Rectal smooth muscle tissue (tissue), 1 donor: ENCODE measurements at regions not wholly inside any gene's neighbourhood (a gene's known extent, or its start where the extent isn't known, plus 50 kb on each side); places are given as distances from the start of the nearest gene placed in this dataset.

Experiments
- H3K27ac ChIP-seq: one replicate; pipeline ENCODE4 v1.7.0; 2013; ENCODE audit warnings: low read depth, low read length, inconsistent platforms
- H3K27me3 ChIP-seq: one replicate; pipeline ENCODE4 v1.7.0; 2013; ENCODE audit warnings: low read length; ENCODE audit not compliant: control insufficient read depth, insufficient read depth
- H3K36me3 ChIP-seq: one replicate; pipeline ENCODE4 v1.7.0; 2013; ENCODE audit warnings: low read length; ENCODE audit not compliant: control insufficient read depth, insufficient read depth
- H3K4me1 ChIP-seq: one replicate; pipeline ENCODE4 v1.7.0; 2013; ENCODE audit warnings: low read length; ENCODE audit not compliant: control insufficient read depth, insufficient read depth
- H3K4me3 ChIP-seq: one replicate; pipeline ENCODE4 v1.7.0; 2013; ENCODE audit warnings: low read length
- H3K9ac ChIP-seq: one replicate; pipeline ENCODE4 v1.7.0; 2013; ENCODE audit warnings: low read length

- H3K36me3 ChIP-seq = no peaks in the 10 kb centered on the region
Observed at GRCh38 chr2:168365094-168365621, 90.9 kb upstream of the CERS6 start.

GRCh38 chr2:168369031-168369430 lies 87.0 kb upstream of the CERS6 start:
- H3K27ac ChIP-seq = no peak overlapping the region
- H3K4me1 ChIP-seq = no peaks in the 10 kb centered on the region
- no peak overlapping the region for H3K9ac ChIP-seq
- no peaks in the 10 kb centered on the region for H3K36me3 ChIP-seq
- no peaks in the 10 kb centered on the region for H3K27me3 ChIP-seq
- no peak overlapping the region for H3K4me3 ChIP-seq

More at GRCh38 chr2:168365094-168365621, 90.9 kb upstream of the CERS6 start:
- Histone ChIP-seq H3K4me3 (no peak overlapping the region), H3K27ac (no peak overlapping the region), H3K9ac (no peak overlapping the region), H3K27me3 (no peaks in the 10 kb centered on the region), H3K4me1 (no peaks in the 10 kb centered on the region)

- Histone ChIP-seq H3K4me1 (no peaks in the 10 kb centered on the region), H3K9ac (no peak overlapping the region), H3K36me3 (no peaks in the 10 kb centered on the region), H3K27ac (no peak overlapping the region), H3K4me3 (no peak overlapping the region), H3K27me3 (no peaks in the 10 kb centered on the region)
Observed at GRCh38 chr2:168371273-168372019, 84.6 kb upstream of the CERS6 start.

GRCh38 chr2:168373468-168373867 lies 82.6 kb upstream of the CERS6 start:
- no peaks in the 10 kb centered on the region for H3K36me3 ChIP-seq
- no peaks in the 10 kb centered on the region for H3K27me3 ChIP-seq
- H3K27ac ChIP-seq = no peak overlapping the region
- H3K4me3 ChIP-seq = no peak overlapping the region
- no peak overlapping the region for H3K9ac ChIP-seq
- H3K4me1 ChIP-seq = no peaks in the 10 kb centered on the region

- no peaks in the 10 kb centered on the region for H3K27me3 ChIP-seq
- no peak overlapping the region for H3K9ac ChIP-seq
- H3K4me3 ChIP-seq = no peak overlapping the region
- no peaks in the 10 kb centered on the region for H3K36me3 ChIP-seq
- no peaks in the 10 kb centered on the region for H3K4me1 ChIP-seq
- no peak overlapping the region for H3K27ac ChIP-seq
Observed at GRCh38 chr2:168375195-168375798, 80.8 kb upstream of the CERS6 start.

- H3K9ac ChIP-seq = no peak overlapping the region
- no peaks in the 10 kb centered on the region for H3K4me1 ChIP-seq
- H3K36me3 ChIP-seq = no peaks in the 10 kb centered on the region
- no peak overlapping the region for H3K4me3 ChIP-seq
- H3K27ac ChIP-seq = no peak overlapping the region
- no peaks in the 10 kb centered on the region for H3K27me3 ChIP-seq
Observed at GRCh38 chr2:168378960-168379669, 77.0 kb upstream of the CERS6 start.

GRCh38 chr2:168380500-168380899 lies 75.6 kb upstream of the CERS6 start:
- H3K36me3 ChIP-seq = no peaks in the 10 kb centered on the region
- no peak overlapping the region for H3K27ac ChIP-seq
- H3K4me3 ChIP-seq = no peak overlapping the region
- H3K4me1 ChIP-seq = no peaks in the 10 kb centered on the region
- H3K9ac ChIP-seq = no peak overlapping the region
- H3K27me3 ChIP-seq = no peaks in the 10 kb centered on the region

GRCh38 chr2:168392024-168392423 lies 64.0 kb upstream of the CERS6 start:
- H3K36me3 ChIP-seq = no peaks in the 10 kb centered on the region
- H3K4me1 ChIP-seq = no peaks in the 10 kb centered on the region
- no peak overlapping the region for H3K27ac ChIP-seq
- H3K27me3 ChIP-seq = no peaks in the 10 kb centered on the region
- no peak overlapping the region for H3K4me3 ChIP-seq
- H3K9ac ChIP-seq = no peak overlapping the region

- Histone ChIP-seq H3K27me3 (no peaks in the 10 kb centered on the region), H3K27ac (no peak overlapping the region), H3K36me3 (no peaks in the 10 kb centered on the region), H3K4me3 (no peak overlapping the region), H3K9ac (no peak overlapping the region), H3K4me1 (no peaks in the 10 kb centered on the region)
Observed at GRCh38 chr2:168392797-168393196, 63.3 kb upstream of the CERS6 start.

- H3K27me3 ChIP-seq = no peaks in the 10 kb centered on the region
- H3K4me3 ChIP-seq = no peak overlapping the region
- H3K36me3 ChIP-seq = no peaks in the 10 kb centered on the region
- H3K4me1 ChIP-seq = no peaks in the 10 kb centered on the region
- no peak overlapping the region for H3K27ac ChIP-seq
- H3K9ac ChIP-seq = no peak overlapping the region
Observed at GRCh38 chr2:168394262-168394661, 61.8 kb upstream of the CERS6 start.

- Histone ChIP-seq H3K4me1 (no peaks in the 10 kb centered on the region), H3K4me3 (no peak overlapping the region), H3K27ac (no peak overlapping the region), H3K9ac (no peak overlapping the region), H3K27me3 (no peaks in the 10 kb centered on the region), H3K36me3 (no peaks in the 10 kb centered on the region)
Observed at GRCh38 chr2:168396131-168396530, 59.9 kb upstream of the CERS6 start.

GRCh38 chr2:168397629-168398028 lies 58.4 kb upstream of the CERS6 start:
- H3K4me1 ChIP-seq = no peaks in the 10 kb centered on the region
- no peak overlapping the region for H3K4me3 ChIP-seq
- H3K27me3 ChIP-seq = no peaks in the 10 kb centered on the region
- no peak overlapping the region for H3K9ac ChIP-seq
- H3K27ac ChIP-seq = no peak overlapping the region
- no peaks in the 10 kb centered on the region for H3K36me3 ChIP-seq
